OCI-LY1 (cell line): ENCODE measurements at regions not wholly inside any gene's neighbourhood (a gene's known extent, or its start where the extent isn't known, plus 50 kb on each side); places are given as distances from the start of the nearest gene placed in this dataset.

Source experiments
- H2AFZ ChIP-seq: fragments of 200-600 bp; sonication (generic), shearing (Covaris generic); 2 replicates; pipeline ENCODE4 v1.6.0; 2014; ENCODE audit warnings: antibody characterized with exemption, mild to moderate bottlenecking, low read length
- H3F3A ChIP-seq: fragments of 200-600 bp; sonication (generic), shearing (Covaris generic); 2 replicates; pipeline ENCODE4 v1.6.0; 2014; ENCODE audit warnings: mild to moderate bottlenecking, antibody characterized with exemption, low read length, moderate library complexity; ENCODE audit not compliant: insufficient read depth
- H3K27ac ChIP-seq: fragments of 200-600 bp; sonication (generic); 2 replicates; pipeline ENCODE4 v1.5.1; 2014; ENCODE audit warnings: low read length, mixed run types, mild to moderate bottlenecking, low read depth; ENCODE audit not compliant: poor library complexity, severe bottlenecking
- H3K27me3 ChIP-seq: fragments of 200-600 bp; sonication (generic); 2 replicates; pipeline ENCODE4 v1.6.0; 2014; ENCODE audit warnings: antibody characterized with exemption, mild to moderate bottlenecking, low read length, moderate library complexity; ENCODE audit not compliant: insufficient read depth
- H3K36me3 ChIP-seq: fragments of 200-600 bp; sonication (generic); 2 replicates; pipeline ENCODE4 v1.6.1; 2014; ENCODE audit warnings: mild to moderate bottlenecking, antibody characterized with exemption, low read length, moderate library complexity, mixed read lengths; ENCODE audit not compliant: insufficient read depth
- H3K4me1 ChIP-seq: fragments of 200-600 bp; sonication (generic); 2 replicates; pipeline ENCODE4 v1.5.1; 2014; ENCODE audit warnings: mild to moderate bottlenecking, low read length, moderate library complexity; ENCODE audit not compliant: insufficient read depth, severe bottlenecking
- H3K4me2 ChIP-seq: fragments of 200-600 bp; sonication (generic), shearing (Covaris generic); 2 replicates; pipeline ENCODE4 v1.6.1; 2014; ENCODE audit warnings: low read length
- H3K4me3 ChIP-seq: fragments of 200-600 bp; sonication (generic); 2 replicates; pipeline ENCODE4 v1.5.1; 2014; ENCODE audit warnings: low read length, low read depth, mild to moderate bottlenecking, mixed read lengths; ENCODE audit not compliant: poor library complexity, severe bottlenecking
- H3K79me2 ChIP-seq: fragments of 200-600 bp; shearing (Covaris generic); 2 replicates; pipeline ENCODE4 v1.6.1; 2016; ENCODE audit warnings: mixed run types, low read length, mixed read lengths; ENCODE audit not compliant: insufficient read depth
- H3K9ac ChIP-seq: fragments of 200-600 bp; sonication (generic), shearing (Covaris generic); 2 replicates; pipeline ENCODE4 v1.6.1; 2014; ENCODE audit warnings: mild to moderate bottlenecking, low read length, mixed read lengths
- H3K9me2 ChIP-seq: fragments of 200-600 bp; sonication (generic), shearing (Covaris generic); 2 replicates; pipeline ENCODE4 v1.6.1; 2014; ENCODE audit warnings: low read depth, mild to moderate bottlenecking, low read length, mixed read lengths
- H3K9me3 ChIP-seq: fragments of 200-600 bp; shearing (Covaris generic); 2 replicates; pipeline ENCODE4 v1.6.1; 2014; ENCODE audit warnings: low read length, mixed read lengths
- H4K20me1 ChIP-seq: fragments of 200-600 bp; sonication (generic), shearing (Covaris generic); 2 replicates; pipeline ENCODE4 v1.6.0; 2016; ENCODE audit warnings: mild to moderate bottlenecking, low read length; ENCODE audit not compliant: insufficient read depth
- CTCF ChIP-seq: fragments of 200-600 bp; sonication (generic), shearing (Covaris generic); IDR thresholded peaks from 2 replicates; pipeline ENCODE4 v1.5.1; 2017; ENCODE audit warnings: mild to moderate bottlenecking, antibody characterized with exemption, low read length, moderate library complexity, mixed read lengths
- EZH2 ChIP-seq: fragments of 200-600 bp; sonication (generic), shearing (Covaris generic); IDR thresholded peaks from 2 replicates; pipeline ENCODE4 v1.8.0; 2017; ENCODE audit warnings: borderline replicate concordance, mixed run types, mild to moderate bottlenecking, antibody characterized with exemption, low read length, moderate library complexity, mixed read lengths

- no peaks in the 10 kb centered on the region for H3K27me3 ChIP-seq
- no peaks in the 10 kb centered on the region for H3F3A ChIP-seq
- no peaks in the 10 kb centered on the region; the same call in 1 of the 2 replicates for H3K9me2 ChIP-seq
- H3K9ac ChIP-seq = no peak overlapping the region
- H3K36me3 ChIP-seq = no peaks in the 10 kb centered on the region
- H2AFZ ChIP-seq = no peak overlapping the region
- no peak overlapping the region for H3K27ac ChIP-seq
- 0 out of 2 replicates have a peak, but pooled peaks cover 3% of the 10 kb centered on the region for H3K9me3 ChIP-seq
- TF ChIP-seq CTCF (no peak), EZH2 (no peak)
- no peaks in the 10 kb centered on the region for H3K79me2 ChIP-seq
- no peaks in the 10 kb centered on the region for H3K4me1 ChIP-seq
- H3K4me2 ChIP-seq = no peak overlapping the region
- no peak overlapping the region for H3K4me3 ChIP-seq
- H4K20me1 ChIP-seq = no peaks in the 10 kb centered on the region
Observed at GRCh38 chr13:65748227-65748626, 1481.9 kb downstream of the PCDH9 start.

- H3K27ac ChIP-seq = no peak overlapping the region
- no peak overlapping the region for H2AFZ ChIP-seq
- no peak overlapping the region for H3K9ac ChIP-seq
- no peaks in the 10 kb centered on the region for H3K79me2 ChIP-seq
- no peaks in the 10 kb centered on the region for H3K36me3 ChIP-seq
- no peak overlapping the region for H3K4me3 ChIP-seq
- no peaks in the 10 kb centered on the region for H3K9me2 ChIP-seq
- no peak for TF ChIP-seq EZH2
- TF ChIP-seq CTCF = no peak
- H3K4me1 ChIP-seq = no peaks in the 10 kb centered on the region
- H3F3A ChIP-seq = no peaks in the 10 kb centered on the region
- H3K9me3 ChIP-seq = no peaks in the 10 kb centered on the region
- no peak overlapping the region for H3K4me2 ChIP-seq
- no peaks in the 10 kb centered on the region for H4K20me1 ChIP-seq
- H3K27me3 ChIP-seq = no peaks in the 10 kb centered on the region
Observed at GRCh38 chr13:65746406-65746921, 1483.7 kb downstream of the PCDH9 start.

GRCh38 chr13:65744836-65745235, 1485.3 kb downstream of the PCDH9 start:
- H3K79me2 ChIP-seq = no peaks in the 10 kb centered on the region
- no peaks in the 10 kb centered on the region for H3F3A ChIP-seq
- H3K4me3 ChIP-seq = no peak overlapping the region
- no peak overlapping the region for H2AFZ ChIP-seq
- H3K27ac ChIP-seq = no peak overlapping the region
- H4K20me1 ChIP-seq = no peaks in the 10 kb centered on the region
- H3K9me3 ChIP-seq = no peaks in the 10 kb centered on the region
- no peaks in the 10 kb centered on the region for H3K9me2 ChIP-seq
- no peaks in the 10 kb centered on the region for H3K36me3 ChIP-seq
- no peak overlapping the region for H3K9ac ChIP-seq
- no peaks in the 10 kb centered on the region for H3K4me1 ChIP-seq
- TF ChIP-seq CTCF = no peak
- TF ChIP-seq EZH2 = no peak
- H3K4me2 ChIP-seq = no peak overlapping the region
- no peaks in the 10 kb centered on the region for H3K27me3 ChIP-seq
